ENCODE measurements at regions not wholly inside any gene's neighbourhood (a gene's known extent, or its start where the extent isn't known, plus 50 kb on each side); places are given as distances from the start of the nearest gene placed in this dataset.

- WGBS, 2 donors: 52 to 72% methylated on average over 7 of the region's 7 CpGs
- intact Hi-C loops (cut with DNase I; ENCODE audit: low total_unique reads): no loop called here
- TF ChIP-seq POLR2A (IDR thresholded peaks at IDR 0.05) (no peak), CTCF (IDR thresholded peaks at IDR 0.05) (no peak)
- no peak overlapping the region for H3K4me3 ChIP-seq (ENCODE audit: low read depth, poor library complexity, severe bottlenecking)
- DNase-seq (ENCODE audit: low spot score in 2 of 2): no peak
These were observed 103.9 kb upstream of the DMRT1 start for GRCh38 chr9:737400-738120.

- no peak overlapping the region for H3K4me3 ChIP-seq (ENCODE audit: low read depth, poor library complexity, severe bottlenecking)
- peak in 1 of 2 donors; percentile 76 for DNase-seq (ENCODE audit: low spot score in 2 of 2)
- TF ChIP-seq CTCF (IDR thresholded peaks at IDR 0.05): no peak
- TF ChIP-seq POLR2A (IDR thresholded peaks at IDR 0.05): no peak
- intact Hi-C loops (cut with DNase I; ENCODE audit: low total_unique reads): no loop called here
- 63 to 67% methylated on average over 14 of the region's 14 CpGs for WGBS, 2 donors
These were observed 103.1 kb upstream of the DMRT1 start for GRCh38 chr9:738209-738915.

GRCh38 chr9:739362-739761, 102.1 kb upstream of the DMRT1 start:
- intact Hi-C loops (cut with DNase I; ENCODE audit: low total_unique reads): no loop called here

GRCh38 chr9:740221-740620, 101.3 kb upstream of the DMRT1 start:
- no peak for TF ChIP-seq CTCF (IDR thresholded peaks at IDR 0.05)
- TF ChIP-seq POLR2A (IDR thresholded peaks at IDR 0.05): no peak
- WGBS, 2 donors: 83 to 94% methylated on average over 10 of the region's 10 CpGs
- intact Hi-C loops (cut with DNase I; ENCODE audit: low total_unique reads): no loop called here
- H3K4me3 ChIP-seq (ENCODE audit: low read depth, poor library complexity, severe bottlenecking): no peak overlapping the region
- DNase-seq (ENCODE audit: low spot score in 2 of 2): no peak

More at GRCh38 chr9:739362-739761, 102.1 kb upstream of the DMRT1 start:
- TF ChIP-seq CTCF (IDR thresholded peaks at IDR 0.05) (no peak), POLR2A (IDR thresholded peaks at IDR 0.05) (no peak)
- H3K4me3 ChIP-seq (ENCODE audit: low read depth, poor library complexity, severe bottlenecking): no peak overlapping the region
- no peak for DNase-seq (ENCODE audit: low spot score in 2 of 2)

GRCh38 chr9:742104-742503, 99.4 kb upstream of the DMRT1 start:
- TF ChIP-seq POLR2A (IDR thresholded peaks at IDR 0.05) (no peak), CTCF (IDR thresholded peaks at IDR 0.05) (no peak)
- WGBS, 2 donors: 94% methylated on average over 16 of the region's 16 CpGs
- intact Hi-C loops (cut with DNase I; ENCODE audit: low total_unique reads): no loop called here
- peak in 1 of 2 donors; percentile 77 for DNase-seq (ENCODE audit: low spot score in 2 of 2)
- no peak overlapping the region for H3K4me3 ChIP-seq (ENCODE audit: low read depth, poor library complexity, severe bottlenecking)

Data from lower leg skin (tissue), 4 donors.